ENCODE measurements at regions not wholly inside any gene's neighbourhood (a gene's known extent, or its start where the extent isn't known, plus 50 kb on each side); places are given as distances from the start of the nearest gene placed in this dataset.

GRCh38 chr2:67204349-67204748, 192.8 kb upstream of the ETAA1 start:
- no peaks in the 10 kb centered on the region for H3K79me2 ChIP-seq (ENCODE audit: insufficient read depth, low read length)
- no peak overlapping the region for H2BK20ac ChIP-seq (ENCODE audit: low read depth, low read length, poor library complexity, severe bottlenecking)
- no peak overlapping the region for H3K27ac ChIP-seq (ENCODE audit: insufficient read length, low read depth, low read length)
- no peak overlapping the region for H4K91ac ChIP-seq (ENCODE audit: insufficient read length, low read depth, low read length)
- H3K9me3 ChIP-seq (ENCODE audit: control insufficient read depth, low read depth, low read length), result no peaks in the 10 kb centered on the region
- no peaks in the 10 kb centered on the region for H4K20me1 ChIP-seq (ENCODE audit: control insufficient read depth, insufficient read depth, insufficient read length)
- H3K4me1 ChIP-seq (ENCODE audit: insufficient read depth, low read length), result no peaks in the 10 kb centered on the region
- no peak overlapping the region for H4K8ac ChIP-seq (replicated peaks; ENCODE audit: insufficient read length, low read depth, low read length)
- H2AFZ ChIP-seq (ENCODE audit: low read length), result no peak overlapping the region
- no peaks in the 10 kb centered on the region for H3K23me2 ChIP-seq (ENCODE audit: insufficient read length, low read depth, low read length, poor library complexity, severe bottlenecking)
- no peak overlapping the region for H3K4me2 ChIP-seq (ENCODE audit: insufficient read depth, insufficient read length, low read length)
- H3K4ac ChIP-seq (ENCODE audit: low read depth, low read length), result no peak overlapping the region
- Mint-ChIP-seq H3K9me3 (no peaks in the 10 kb centered on the region), H3K4me1 (peaks cover 14% of the 10 kb centered on the region in 2 experiments), H3K27me3 (ENCODE audit: low read depth) (no peaks in the 10 kb centered on the region), H3K4me3 (no peak overlapping the region), H3K27ac (no peak overlapping the region), H3K36me3 (ENCODE audit: insufficient read depth in 1 of 3, low read depth in 3 of 3) (no peaks in the 10 kb centered on the region)
- H4K5ac ChIP-seq (ENCODE audit: insufficient read length, low read depth, low read length), result no peak overlapping the region
- no peak overlapping the region for H3T11ph ChIP-seq (ENCODE audit: low read length)
- H2BK5ac ChIP-seq (ENCODE audit: insufficient read length, low read length), result no peak overlapping the region
- H3K9ac ChIP-seq (ENCODE audit: extremely low read depth, insufficient read length, low read length), result no peak overlapping the region
- DNase-seq, result no peak
- no peaks in the 10 kb centered on the region for H3K79me1 ChIP-seq (ENCODE audit: insufficient read depth, low read depth, low read length, poor library complexity, severe bottlenecking)
- no peak overlapping the region for H2BK120ac ChIP-seq (ENCODE audit: low read depth, low read length, poor library complexity, severe bottlenecking)
- no peak overlapping the region for H3K18ac ChIP-seq (ENCODE audit: insufficient read length, low read depth, low read length)
- H3K14ac ChIP-seq (ENCODE audit: insufficient read depth, low read length), result no peak overlapping the region
- no peak overlapping the region for H3K23ac ChIP-seq (ENCODE audit: insufficient read length, low read depth, low read length)
- no CpG with 5 or more reads among the region's 1 CpG for WGBS (ENCODE audit: extremely low coverage, insufficient read length, low lambda C conversion rate)
- no peak overlapping the region for H2AK5ac ChIP-seq (ENCODE audit: insufficient read length, low read length)
- H2BK15ac ChIP-seq (ENCODE audit: low read depth, low read length), result no peak overlapping the region
- no peak overlapping the region for H2BK12ac ChIP-seq (ENCODE audit: insufficient read length, low read depth, low read length)
- no peaks in the 10 kb centered on the region for H3K27me3 ChIP-seq (ENCODE audit: insufficient read depth, low read length)
- TF ChIP-seq CTCF (conservative IDR thresholded peaks at IDR 0.05), result no peak
- no peak overlapping the region for H3K56ac ChIP-seq (ENCODE audit: insufficient read length, low read depth, low read length)

Data from H9 (cell line).